Prostate gland (tissue), 2 donors: ENCODE measurements at regions not wholly inside any gene's neighbourhood (a gene's known extent, or its start where the extent isn't known, plus 50 kb on each side); places are given as distances from the start of the nearest gene placed in this dataset.

Experiments used
- DNase-seq: peaks from one replicate; pipeline ENCODE4 v3.0.0-alpha.2; 2019; ENCODE audit warnings: low spot score
- H3K27ac ChIP-seq, 2 donors: fragments of 200-600 bp; sonication (generic); 2 replicates each; pipeline ENCODE4 v1.5.1; 2017 to 2019
- H3K27me3 ChIP-seq: fragments of 200-600 bp; sonication (generic); replicated peaks from 2 replicates; pipeline ENCODE4 v1.5.1; 2019; ENCODE audit not compliant: insufficient read depth
- H3K36me3 ChIP-seq, 2 donors: fragments of 200-600 bp; sonication (generic); 1 replicate in 1 of 2; 2 replicates in 1 of 2; pipeline versions ENCODE4 v1.5.1 to v1.8.1; 2017 to 2019
- H3K4me1 ChIP-seq: fragments of 200-600 bp; sonication (generic); replicated peaks from 2 replicates; pipeline ENCODE4 v1.5.1; 2019
- H3K4me3 ChIP-seq, 2 donors: fragments of 200-600 bp; sonication (generic); 2 replicates each; pipeline ENCODE4 v1.5.1; 2017 to 2019
- H3K9me3 ChIP-seq: fragments of 200-600 bp; sonication (generic); 2 replicates; pipeline ENCODE4 v1.5.1; 2017
- POLR2A ChIP-seq: fragments of 450-650 bp; IDR thresholded peaks from one replicate; pipeline ENCODE4 v1.6.1; 2016; ENCODE audit warnings: antibody characterized with exemption, mild to moderate bottlenecking
- POLR2AphosphoS5 ChIP-seq: sonication (generic); formaldehyde crosslinking; IDR thresholded peaks from one replicate; pipeline ENCODE4 v1.6.1; 2017; ENCODE audit warnings: antibody characterized with exemption
- WGBS: methylation state at CpG from one replicate; pipeline ENCODE4 v1.1.5; 2018; 5-methylcytosine and 5-hydroxymethylcytosine counted together
- intact Hi-C: fragments of 100-400 bp; cut with DNase I; formaldehyde crosslinking; loops from one replicate; pipeline ENCODE4 v1.14.2; 2022
- TF ChIP-seq, protein P1 (sequence below), 4 experiments: fragments of 200-600 bp in 2 of 4; fragments of 450-650 bp in 2 of 4; sonication (generic) in 2 of 4; IDR thresholded peaks; 1 replicate in 3 of 4; 2 replicates in 1 of 4; pipeline ENCODE4 v1.5.1; 2016 to 2019; ENCODE audit warnings: antibody characterized with exemption in 4 of 4, mild to moderate bottlenecking in 2 of 4, moderate library complexity in 2 of 4

DNA sequence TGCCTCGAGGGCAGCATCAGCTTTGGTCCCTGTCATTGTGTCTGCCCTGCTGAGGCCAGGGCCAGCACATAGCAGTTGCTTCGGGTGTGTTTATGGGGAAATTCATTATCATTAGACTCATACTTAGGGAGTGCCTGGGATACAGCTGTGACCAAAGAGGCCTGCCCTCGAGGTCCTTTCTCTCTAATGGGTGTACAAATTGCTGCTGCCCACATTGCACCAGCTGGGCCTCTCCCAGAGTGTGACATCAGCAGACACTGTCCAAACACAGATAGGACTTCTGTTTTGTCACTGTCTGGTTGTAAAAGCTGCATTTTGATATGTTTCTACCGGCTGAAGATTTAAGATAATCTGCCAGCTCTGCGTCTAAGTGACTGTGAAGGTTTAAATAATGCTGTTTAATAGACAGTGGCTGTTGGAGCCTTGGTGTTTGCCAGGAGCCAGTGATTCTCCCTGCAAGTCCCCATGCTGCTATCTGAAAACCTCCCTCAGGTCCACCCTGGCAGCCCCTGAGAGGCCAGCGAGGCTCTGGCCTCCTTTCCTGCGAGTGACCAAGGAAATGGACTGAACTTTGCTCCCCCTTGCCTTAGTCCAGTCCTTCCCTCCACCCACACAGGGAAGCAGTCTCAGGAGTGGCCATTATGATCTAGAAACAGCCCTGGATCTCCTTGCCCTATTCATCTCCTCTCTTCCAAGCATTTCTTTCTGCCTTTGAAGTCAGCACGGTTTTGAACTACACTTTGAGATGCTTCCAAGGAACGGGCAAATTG is 505.2 kb downstream of the TBC1D22A start:
- Histone ChIP-seq H3K4me3 (no peak overlapping the region), H3K36me3 (no peaks in the 10 kb centered on the region), H3K9me3 (no peaks in the 10 kb centered on the region), H3K4me1 (no peaks in the 10 kb centered on the region), H3K27me3 (no peaks in the 10 kb centered on the region), H3K27ac (no peak overlapping the region)
- 48% methylated on average over 9 of the region's 9 CpGs for WGBS
- TF ChIP-seq, protein P1, sequence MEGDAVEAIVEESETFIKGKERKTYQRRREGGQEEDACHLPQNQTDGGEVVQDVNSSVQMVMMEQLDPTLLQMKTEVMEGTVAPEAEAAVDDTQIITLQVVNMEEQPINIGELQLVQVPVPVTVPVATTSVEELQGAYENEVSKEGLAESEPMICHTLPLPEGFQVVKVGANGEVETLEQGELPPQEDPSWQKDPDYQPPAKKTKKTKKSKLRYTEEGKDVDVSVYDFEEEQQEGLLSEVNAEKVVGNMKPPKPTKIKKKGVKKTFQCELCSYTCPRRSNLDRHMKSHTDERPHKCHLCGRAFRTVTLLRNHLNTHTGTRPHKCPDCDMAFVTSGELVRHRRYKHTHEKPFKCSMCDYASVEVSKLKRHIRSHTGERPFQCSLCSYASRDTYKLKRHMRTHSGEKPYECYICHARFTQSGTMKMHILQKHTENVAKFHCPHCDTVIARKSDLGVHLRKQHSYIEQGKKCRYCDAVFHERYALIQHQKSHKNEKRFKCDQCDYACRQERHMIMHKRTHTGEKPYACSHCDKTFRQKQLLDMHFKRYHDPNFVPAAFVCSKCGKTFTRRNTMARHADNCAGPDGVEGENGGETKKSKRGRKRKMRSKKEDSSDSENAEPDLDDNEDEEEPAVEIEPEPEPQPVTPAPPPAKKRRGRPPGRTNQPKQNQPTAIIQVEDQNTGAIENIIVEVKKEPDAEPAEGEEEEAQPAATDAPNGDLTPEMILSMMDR (IDR thresholded peaks at IDR 0.05) = no peak
- no peak for TF ChIP-seq POLR2AphosphoS5
- TF ChIP-seq POLR2A = no peak
- intact Hi-C loops = no loop called here
- DNase-seq = no peak

DNA sequence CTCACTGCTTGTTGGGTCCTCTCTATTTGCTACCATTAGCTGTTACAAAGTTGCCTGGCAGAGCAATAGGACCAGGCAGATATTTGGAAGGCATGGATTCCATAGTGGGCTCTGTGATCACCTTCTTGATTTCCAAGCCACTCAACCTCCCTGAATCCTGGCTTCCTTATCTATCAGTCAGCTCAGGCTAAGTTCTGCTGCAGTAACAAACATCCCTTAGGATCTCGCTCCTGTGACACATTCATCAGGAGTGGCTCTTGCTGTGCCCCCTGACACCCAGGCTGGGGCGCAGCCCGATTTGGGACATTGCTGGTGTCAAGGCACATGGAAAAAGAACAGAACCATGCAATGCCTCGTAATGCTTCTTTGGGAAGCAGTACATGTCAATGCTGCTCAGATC is 503.9 kb downstream of the TBC1D22A start:
- 92% methylated on average over 4 of the region's 4 CpGs for WGBS
- H3K36me3 ChIP-seq = no peaks in the 10 kb centered on the region

DNA sequence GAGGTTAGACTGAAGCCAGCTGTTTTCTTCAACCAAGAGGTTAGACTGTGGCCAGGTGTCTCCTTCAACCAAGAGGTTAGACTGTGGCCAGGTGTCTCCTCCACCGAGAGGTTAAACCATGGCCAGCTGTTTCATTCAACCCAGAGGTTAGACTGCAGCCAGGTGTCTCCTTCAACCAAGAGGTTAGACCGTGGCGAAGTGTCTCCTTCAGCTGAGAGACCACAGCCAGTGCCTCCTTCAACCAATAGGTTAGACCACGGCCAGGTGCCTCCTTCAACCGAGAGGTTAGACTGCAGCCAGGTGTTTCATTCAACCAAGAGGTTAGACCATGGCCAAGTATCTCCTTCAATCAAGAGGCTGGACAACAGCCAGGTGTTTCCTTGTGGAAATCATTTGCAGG is 498.1 kb downstream of the TBC1D22A start:
- WGBS = 63% methylated on average over 5 of the region's 5 CpGs
- no peak for TF ChIP-seq POLR2A
- TF ChIP-seq, protein P1 (IDR thresholded peaks at IDR 0.05) = no peak
- TF ChIP-seq POLR2AphosphoS5 = no peak
- Histone ChIP-seq H3K27me3 (no peaks in the 10 kb centered on the region), H3K4me3 (no peak overlapping the region), H3K4me1 (no peaks in the 10 kb centered on the region), H3K9me3 (no peaks in the 10 kb centered on the region), H3K27ac (no peak overlapping the region), H3K36me3 (no peaks in the 10 kb centered on the region)
- intact Hi-C loops = no loop called here
- no peak for DNase-seq

More for the DNA sequence above, 503.9 kb downstream of the TBC1D22A start:
- Histone ChIP-seq H3K9me3 (no peaks in the 10 kb centered on the region), H3K4me1 (no peaks in the 10 kb centered on the region), H3K27me3 (no peaks in the 10 kb centered on the region), H3K27ac (no peak overlapping the region), H3K4me3 (no peak overlapping the region)
- intact Hi-C loops = no loop called here
- TF ChIP-seq POLR2AphosphoS5 (no peak), POLR2A (no peak)
- TF ChIP-seq, protein P1 (IDR thresholded peaks at IDR 0.05) = no peak
- DNase-seq = no peak

DNA sequence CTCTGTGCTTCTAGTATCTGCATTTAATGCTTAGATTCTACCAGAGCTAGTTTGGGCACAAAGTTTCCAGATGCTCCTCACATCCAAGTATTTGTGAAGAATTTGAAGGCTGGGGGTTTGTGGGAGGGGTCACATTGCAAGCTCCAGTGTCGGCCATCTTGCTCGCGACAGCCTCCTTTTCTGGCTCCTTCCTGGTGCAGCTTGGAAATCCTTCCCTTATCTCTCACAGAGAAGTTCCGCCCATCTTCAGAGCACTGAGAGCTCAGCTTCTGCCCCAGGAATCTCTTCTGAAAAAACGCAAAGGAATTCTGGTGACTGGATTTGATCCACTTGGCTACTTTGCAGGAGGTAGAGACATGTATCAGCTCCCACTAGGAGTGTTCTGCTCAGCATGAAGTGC is 497.5 kb downstream of the TBC1D22A start:
- DNase-seq = no peak
- Histone ChIP-seq H3K27ac (no peak overlapping the region), H3K4me3 (no peak overlapping the region), H3K4me1 (no peaks in the 10 kb centered on the region), H3K36me3 (no peaks in the 10 kb centered on the region), H3K9me3 (no peaks in the 10 kb centered on the region), H3K27me3 (no peaks in the 10 kb centered on the region)
- TF ChIP-seq POLR2A (no peak), POLR2AphosphoS5 (no peak)
- TF ChIP-seq, protein P1 (IDR thresholded peaks at IDR 0.05) = no peak
- intact Hi-C loops = no loop called here
- 88% methylated on average over 5 of the region's 5 CpGs for WGBS

DNA sequence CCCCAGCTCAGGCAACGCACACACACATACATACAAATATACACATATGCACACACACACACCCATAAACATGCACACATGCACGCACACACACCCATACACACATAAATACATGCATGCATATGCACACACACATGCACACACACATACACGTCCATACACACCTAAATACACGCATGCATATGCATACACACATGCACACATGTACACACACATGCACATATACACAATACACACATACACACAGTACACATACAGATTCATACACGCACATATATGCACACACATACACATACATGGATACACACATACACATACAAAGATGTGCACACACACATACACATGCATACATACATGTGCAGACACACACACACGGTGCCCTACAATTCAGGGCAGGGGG is 496.6 kb downstream of the TBC1D22A start:
- Histone ChIP-seq H3K9me3 (no peaks in the 10 kb centered on the region), H3K36me3 (no peaks in the 10 kb centered on the region), H3K4me3 (no peak overlapping the region), H3K4me1 (no peaks in the 10 kb centered on the region), H3K27me3 (no peaks in the 10 kb centered on the region), H3K27ac (no peak overlapping the region)
- intact Hi-C loops = no loop called here
- TF ChIP-seq POLR2AphosphoS5 = no peak
- TF ChIP-seq, protein P1 (IDR thresholded peaks at IDR 0.05) = no peak
- TF ChIP-seq POLR2A = no peak
- no peak for DNase-seq
- 86% methylated on average over 6 of the region's 6 CpGs for WGBS
